Mammary epithelial cell (primary cell): ENCODE measurements at regions not wholly inside any gene's neighbourhood (a gene's known extent, or its start where the extent isn't known, plus 50 kb on each side); places are given as distances from the start of the nearest gene placed in this dataset.

Experiments used
- EZH2 ChIP-seq: IDR thresholded peaks from 2 replicates; pipeline ENCODE4 v1.6.1; 2012; ENCODE audit warnings: low read length, inconsistent platforms, borderline replicate concordance
- TF ChIP-seq, protein P1 (sequence below), 2 donors: IDR thresholded peaks in 1 of 2; conservative IDR thresholded peaks in 1 of 2; 2 replicates each; pipeline ENCODE4 v1.5.1; 2011 to 2012; ENCODE audit warnings: inconsistent platforms in 2 of 2, low read length in 2 of 2, mild to moderate bottlenecking in 2 of 2, control low read depth in 1 of 2, low read depth in 1 of 2; ENCODE audit not compliant: insufficient read depth in 1 of 2; ENCODE audit errors: extremely low read depth in 1 of 2

DNA sequence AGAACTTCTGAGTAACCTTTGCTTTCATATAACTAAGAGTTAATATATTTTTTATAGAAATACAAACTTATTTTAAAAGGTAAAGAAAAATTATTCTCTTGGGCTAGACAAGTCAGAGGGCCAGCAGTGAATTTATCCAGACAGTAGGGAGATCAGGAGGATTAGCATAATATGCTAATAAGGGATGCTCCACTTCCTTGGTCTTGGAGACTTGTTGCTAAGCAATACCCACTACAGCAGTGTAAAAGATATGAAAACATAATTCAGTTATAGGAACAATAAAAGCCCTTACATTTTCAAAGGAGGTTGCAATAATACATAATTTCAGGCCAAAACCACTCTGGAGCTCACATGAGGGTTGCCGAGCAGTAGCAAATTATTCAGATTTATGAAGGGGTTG lies 615.6 kb downstream of the KCNH5 start:
- TF ChIP-seq, protein P1, sequence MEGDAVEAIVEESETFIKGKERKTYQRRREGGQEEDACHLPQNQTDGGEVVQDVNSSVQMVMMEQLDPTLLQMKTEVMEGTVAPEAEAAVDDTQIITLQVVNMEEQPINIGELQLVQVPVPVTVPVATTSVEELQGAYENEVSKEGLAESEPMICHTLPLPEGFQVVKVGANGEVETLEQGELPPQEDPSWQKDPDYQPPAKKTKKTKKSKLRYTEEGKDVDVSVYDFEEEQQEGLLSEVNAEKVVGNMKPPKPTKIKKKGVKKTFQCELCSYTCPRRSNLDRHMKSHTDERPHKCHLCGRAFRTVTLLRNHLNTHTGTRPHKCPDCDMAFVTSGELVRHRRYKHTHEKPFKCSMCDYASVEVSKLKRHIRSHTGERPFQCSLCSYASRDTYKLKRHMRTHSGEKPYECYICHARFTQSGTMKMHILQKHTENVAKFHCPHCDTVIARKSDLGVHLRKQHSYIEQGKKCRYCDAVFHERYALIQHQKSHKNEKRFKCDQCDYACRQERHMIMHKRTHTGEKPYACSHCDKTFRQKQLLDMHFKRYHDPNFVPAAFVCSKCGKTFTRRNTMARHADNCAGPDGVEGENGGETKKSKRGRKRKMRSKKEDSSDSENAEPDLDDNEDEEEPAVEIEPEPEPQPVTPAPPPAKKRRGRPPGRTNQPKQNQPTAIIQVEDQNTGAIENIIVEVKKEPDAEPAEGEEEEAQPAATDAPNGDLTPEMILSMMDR (conservative IDR thresholded peaks at IDR 0.05 in 1 of 2, IDR thresholded peaks at IDR 0.05 in 1 of 2; ENCODE audit: extremely low read depth in 1 of 2, insufficient read depth in 1 of 2, low read depth in 1 of 2, low read length in 2 of 2): no peak
- no peak for TF ChIP-seq EZH2
